Colon (tissue), 2 donors: ENCODE measurements at regions not wholly inside any gene's neighbourhood (a gene's known extent, or its start where the extent isn't known, plus 50 kb on each side); places are given as distances from the start of the nearest gene placed in this dataset.

Experiments used
- FAIRE-seq: peaks from 2 replicates; lab custom pipeline; 2012; peaks lifted over from hg19 to GRCh38; lab: Jason Lieb, UNC
- donor health status: control.
- donor health status: control.

DNA sequence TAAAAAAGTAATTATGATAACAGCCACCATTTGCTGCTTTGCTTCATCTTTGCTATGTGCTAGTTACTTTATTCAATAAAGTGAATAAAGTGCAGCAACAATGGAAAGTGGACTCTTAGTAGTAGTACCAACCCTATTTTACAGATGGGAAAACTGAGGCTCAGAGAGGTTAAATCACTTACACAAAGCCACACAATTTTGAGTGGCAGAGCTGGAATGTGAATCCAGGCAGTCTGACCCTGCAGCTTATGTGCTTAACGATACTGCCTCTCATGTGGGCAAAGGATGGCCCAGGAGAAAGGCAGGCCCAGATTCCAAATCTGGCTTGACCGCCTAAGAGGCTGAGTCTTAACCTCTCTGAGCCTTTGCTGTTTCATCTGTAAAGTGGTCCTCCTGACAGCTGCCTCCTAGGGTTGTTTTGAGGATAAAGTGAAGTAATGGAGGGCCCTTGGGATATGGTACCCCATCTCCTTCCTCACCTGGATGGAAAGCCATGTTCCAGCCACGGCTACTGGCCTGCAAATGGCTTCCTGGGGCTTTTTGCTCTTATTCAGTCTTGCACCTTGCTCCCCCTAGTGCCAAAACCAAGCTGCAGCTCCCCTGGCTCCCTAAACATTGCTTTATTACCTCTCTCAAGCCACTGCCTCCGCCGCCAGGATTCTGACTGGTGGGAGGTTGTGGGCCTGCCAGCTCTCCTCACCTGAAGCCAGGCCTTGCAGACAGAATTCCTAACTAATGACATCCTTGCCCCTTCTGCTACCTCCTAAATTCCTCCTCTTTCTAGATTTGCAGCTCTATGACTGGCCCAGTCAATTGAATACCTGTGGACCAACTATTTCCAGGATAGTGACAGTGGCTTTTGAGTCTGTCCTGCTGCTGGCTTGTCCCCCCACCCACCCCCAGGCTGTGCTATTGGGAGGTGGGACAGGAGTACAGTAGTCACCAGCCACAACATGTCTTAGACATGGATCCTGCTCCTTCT lies 283.3 kb upstream of the PWP1 start:
- FAIRE-seq, result no peak

GRCh38 chr12:107404981-107405380 lies 280.6 kb upstream of the PWP1 start:
- FAIRE-seq, result no peak

DNA sequence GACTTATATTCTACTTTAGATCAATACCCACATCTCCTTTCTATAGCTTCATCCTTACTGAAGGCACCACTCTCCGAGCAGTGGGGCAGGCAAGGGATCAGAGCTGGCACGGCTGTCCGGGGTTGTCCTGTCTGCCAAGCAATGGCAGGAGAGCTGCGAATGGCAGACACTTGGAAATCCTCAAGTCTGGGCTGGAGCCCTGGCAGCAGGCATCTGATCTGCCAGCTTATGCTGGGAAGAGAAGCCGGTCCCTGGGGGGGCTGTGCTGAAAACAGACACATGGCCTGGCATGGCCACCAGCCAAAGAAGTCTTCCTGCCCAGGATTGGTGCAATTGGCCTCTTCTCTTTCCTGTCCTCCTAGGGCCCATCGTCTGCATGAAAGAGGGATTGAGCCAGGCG lies 280.2 kb upstream of the PWP1 start:
- FAIRE-seq, result no peak

- FAIRE-seq, result no peak
Observed at GRCh38 chr12:107406932-107407331, 278.7 kb upstream of the PWP1 start.

DNA sequence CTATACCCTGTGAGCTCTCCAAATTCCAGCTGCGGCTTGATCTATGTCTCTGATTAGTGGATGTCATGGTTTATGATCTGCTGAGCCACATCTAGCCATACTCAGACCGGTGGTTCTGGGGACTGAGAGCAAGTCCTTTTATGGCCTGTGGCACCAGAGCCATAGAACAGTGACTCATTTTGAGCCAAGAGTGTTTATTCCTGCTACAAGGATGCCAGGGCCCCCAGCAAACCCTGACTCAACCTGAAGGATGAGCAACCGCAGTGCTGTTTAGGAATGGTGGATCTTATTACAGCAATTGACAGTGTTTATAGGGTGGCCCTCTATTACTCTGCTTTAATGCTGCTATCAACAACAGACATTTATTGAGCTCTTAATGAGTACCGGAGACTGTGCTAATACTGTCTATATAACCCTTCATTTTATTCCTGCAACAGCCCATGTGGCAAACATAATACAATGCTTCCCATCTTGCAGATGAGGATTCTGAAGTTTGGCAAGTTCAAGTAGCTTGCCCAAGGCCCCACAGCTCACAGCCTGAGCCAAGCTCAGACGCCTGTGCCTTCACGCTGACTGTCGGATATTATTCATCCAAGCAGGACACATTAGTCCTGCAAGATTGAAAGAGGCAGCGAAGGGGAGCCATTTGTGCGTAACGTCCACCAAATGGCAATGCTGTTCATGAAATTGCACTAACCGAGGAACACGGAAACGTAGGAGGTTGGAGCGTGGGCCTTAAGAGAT lies 273.6 kb upstream of the PWP1 start:
- FAIRE-seq, result no peak

GRCh38 chr12:107415071-107415470 lies 270.5 kb upstream of the PWP1 start:
- no peak for FAIRE-seq

GRCh38 chr12:107415834-107416233 lies 269.8 kb upstream of the PWP1 start:
- FAIRE-seq, result no peak

DNA sequence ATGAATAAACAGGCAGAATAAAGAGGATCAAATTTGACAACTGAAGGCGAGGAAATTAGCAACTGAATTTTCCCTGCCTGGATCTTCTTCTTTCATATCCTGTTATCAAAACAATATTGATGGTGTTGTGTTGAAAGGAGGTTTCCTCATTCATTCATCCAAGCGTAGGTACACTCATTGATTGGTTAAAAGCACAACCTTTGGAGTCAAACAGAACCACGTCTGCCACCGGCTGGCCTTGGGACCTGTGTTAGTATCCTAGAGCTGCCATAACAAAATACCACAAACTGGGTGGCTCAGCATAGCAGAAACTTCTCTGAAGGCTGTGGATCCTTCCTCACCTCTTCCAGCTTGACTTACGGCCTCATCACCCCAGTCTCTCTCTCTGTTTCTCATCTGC lies 268.6 kb upstream of the PWP1 start:
- no peak for FAIRE-seq

- no peak for FAIRE-seq
Observed at GRCh38 chr12:107418981-107419380, 266.6 kb upstream of the PWP1 start.

- no peak for FAIRE-seq
Observed at GRCh38 chr12:107423531-107423930, 262.1 kb upstream of the PWP1 start.

GRCh38 chr12:107429006-107429705 lies 256.4 kb upstream of the PWP1 start:
- FAIRE-seq, result no peak

DNA sequence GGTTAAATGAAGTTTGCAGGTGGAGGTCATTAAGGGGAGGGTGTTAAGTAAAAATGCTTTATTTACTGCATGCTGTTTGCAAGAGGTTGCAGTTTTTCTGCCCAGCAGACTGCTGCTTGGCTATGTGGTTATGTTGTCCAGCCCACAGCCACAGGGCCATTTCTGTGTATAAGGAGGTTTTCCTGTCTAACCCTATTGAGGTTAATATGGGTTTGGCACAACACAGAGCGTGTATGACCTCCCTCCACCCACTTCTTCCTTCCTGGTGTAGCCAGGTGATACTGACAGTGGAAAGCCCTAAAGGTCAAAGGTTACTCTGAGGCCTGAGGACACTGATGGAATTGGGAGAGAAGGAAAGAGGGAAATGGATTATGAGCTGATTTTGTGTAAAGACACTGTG lies 253.7 kb upstream of the PWP1 start:
- no peak for FAIRE-seq

GRCh38 chr12:107435072-107435471 lies 250.5 kb upstream of the PWP1 start:
- no peak for FAIRE-seq

DNA sequence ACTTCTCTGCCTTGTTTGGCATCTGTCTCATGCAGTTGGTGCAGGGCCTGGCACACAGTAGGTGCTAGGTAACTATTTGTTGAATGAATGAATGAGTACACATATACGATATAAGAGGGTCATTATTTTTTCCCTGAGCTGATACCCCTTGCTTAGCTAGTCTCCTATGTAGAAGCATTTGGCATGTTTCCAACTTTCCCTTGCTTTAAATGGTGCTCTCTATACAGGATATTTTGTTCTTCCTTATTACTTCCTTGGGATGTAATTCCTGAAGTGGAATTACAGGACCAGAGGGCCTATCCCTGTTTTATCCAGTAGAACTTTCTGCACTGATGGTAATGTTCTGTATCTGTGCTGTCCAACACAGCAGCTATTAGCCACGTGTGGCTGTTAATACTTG lies 250.1 kb upstream of the PWP1 start:
- no peak for FAIRE-seq

DNA sequence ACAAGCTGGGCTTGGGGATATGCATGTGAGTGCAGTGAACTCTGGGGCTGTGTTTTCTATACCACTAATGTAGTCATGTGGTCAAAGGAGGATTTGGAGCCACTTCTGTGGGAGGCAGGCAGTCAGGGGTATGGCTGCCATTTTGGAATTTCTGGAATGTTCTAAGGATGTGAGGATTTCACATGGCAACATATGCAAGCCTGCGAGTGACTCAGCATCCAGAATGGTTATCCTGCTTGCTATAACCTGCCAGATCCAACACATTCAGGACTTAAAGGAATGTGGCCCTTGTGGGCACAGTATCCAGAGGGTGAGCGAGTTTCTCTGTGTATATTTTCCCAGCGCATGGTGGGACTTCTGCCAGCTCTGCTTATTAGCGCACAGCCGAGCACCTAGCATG lies 249.2 kb upstream of the PWP1 start:
- no peak for FAIRE-seq

- FAIRE-seq, result no peak
Observed at GRCh38 chr12:107436836-107437235, 248.8 kb upstream of the PWP1 start.

DNA sequence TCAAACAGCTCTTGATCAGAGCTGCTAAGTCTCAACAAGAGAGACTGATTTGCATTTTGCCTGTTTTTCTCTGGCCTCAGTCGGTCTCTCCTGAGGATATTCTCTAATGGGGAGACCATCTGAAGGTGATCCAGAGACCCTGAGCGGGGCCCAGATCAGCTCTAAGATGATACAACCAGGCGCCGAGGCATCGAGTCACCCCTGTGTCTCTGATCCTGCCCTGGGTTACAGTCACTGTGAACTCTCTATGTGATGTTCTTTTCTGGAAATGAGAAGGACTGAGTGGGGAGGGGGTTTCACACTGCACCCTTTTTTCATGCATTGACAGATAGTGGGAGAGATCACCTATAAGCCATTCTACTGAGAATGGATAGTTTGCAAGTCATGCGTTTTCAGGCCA lies 247.6 kb upstream of the PWP1 start:
- no peak for FAIRE-seq

DNA sequence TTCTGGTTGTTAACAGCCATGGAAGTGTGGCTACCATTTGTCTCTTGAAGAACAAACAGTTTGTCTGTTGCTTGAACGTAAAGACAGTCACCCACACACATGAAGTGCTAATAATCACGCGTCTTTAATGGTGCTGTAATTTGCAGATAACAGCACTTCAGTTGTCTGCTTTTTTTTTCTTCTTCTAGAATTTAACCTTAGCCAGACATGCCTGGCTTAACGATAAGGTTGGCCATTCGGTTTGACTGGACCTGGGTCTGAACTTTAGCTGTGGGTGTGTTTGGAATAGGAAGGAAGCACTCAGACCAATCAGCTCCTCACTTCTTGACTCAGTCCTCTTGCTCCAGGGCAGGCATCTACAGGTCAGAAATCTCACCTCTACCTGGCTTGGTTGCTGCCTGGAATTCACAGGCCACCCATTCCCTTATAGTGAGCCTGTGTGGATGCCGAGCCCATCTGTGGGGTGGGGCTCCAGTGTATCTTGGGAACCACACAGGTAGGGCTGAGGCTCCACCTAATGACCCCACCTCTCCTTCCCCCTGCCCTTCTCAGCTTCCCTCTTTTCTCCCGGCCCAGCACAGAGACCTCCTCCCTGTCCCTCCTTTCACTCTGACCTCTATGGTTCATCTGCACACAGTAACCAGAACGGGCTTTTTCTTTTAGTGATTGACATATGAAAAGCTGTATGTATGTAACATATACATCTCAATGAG lies 246.4 kb upstream of the PWP1 start:
- FAIRE-seq, result no peak

DNA sequence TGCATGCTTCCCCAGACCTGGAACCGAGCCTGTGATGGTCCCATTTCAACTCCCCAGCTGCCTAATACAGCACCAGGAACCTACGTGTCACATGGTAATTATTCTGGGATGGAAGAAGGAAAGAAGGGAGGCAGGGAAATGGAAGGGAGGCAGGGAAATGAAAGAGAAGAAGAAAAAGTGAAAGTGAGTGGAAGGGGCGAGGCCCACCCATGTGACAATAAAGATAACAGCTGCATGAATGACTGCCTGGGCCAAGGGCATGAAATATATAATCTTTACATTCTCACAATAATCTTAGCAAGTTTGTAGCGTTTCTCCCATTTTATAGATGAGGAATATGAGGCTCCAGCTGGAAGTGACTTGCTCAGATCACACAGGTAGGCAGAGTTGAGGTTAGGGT lies 245.0 kb upstream of the PWP1 start:
- FAIRE-seq, result no peak

DNA sequence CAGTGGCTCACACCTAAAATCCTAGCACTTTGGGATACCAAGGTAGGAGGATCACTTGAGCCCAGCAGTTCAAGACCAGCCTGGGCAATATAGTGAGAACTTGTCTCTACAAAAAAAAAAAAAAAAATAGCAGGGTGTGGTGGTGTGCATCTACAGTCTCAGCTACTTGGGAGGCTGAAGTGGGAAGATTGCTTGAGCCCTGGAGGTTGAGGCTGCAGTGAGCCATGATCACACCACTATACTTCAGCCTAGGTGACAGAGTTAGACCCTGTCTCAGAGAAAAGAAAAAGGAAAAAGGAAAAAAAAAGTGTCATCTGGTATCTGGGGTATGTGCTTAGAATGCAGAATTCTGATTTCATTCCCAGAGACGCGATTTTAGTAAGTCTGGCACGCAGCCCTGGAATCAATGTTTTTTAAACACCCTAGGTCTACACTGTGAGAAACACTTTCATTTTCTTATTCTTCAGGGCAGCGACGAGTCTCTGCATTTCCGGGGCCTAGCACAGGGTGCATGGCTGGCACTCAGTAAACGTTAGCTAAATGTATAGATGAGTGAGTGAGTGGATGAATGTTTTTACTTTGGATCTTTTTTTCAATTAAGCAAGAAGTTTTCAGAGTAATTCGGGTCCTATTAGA lies 243.8 kb upstream of the PWP1 start:
- no peak for FAIRE-seq

DNA sequence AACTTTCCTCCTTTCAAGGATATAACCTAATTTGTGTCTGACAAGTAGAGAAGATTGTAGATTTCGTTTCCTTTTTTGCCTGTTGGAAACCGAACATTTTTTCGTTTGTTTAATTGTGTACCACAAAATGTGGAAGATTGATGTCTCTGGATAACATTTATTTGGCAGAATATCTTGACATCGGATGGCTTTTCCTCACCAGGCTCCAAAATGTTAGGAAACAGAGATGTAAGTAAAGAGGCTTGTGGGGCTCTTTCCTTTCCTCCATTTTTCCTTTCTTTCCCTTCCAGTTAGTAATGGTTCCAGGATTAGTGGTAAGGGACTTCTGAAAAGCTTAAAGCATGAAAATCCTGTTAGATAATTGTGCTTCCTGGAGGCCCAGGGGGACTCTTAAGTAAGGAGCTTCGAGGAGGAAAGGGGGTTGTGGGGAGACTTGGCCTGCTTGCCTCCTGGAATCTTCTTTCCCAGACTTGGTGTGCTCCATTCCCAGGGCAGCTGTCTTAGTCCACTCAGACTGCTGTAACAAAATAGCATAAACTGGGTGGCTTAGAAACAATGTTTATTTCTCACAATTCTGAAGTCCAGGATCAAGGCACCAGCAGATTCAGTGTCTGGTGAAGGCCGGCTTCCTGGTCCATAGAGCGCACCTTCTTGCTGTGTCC lies 243.1 kb upstream of the PWP1 start:
- FAIRE-seq, result no peak
